GM12874 (cell line): ENCODE measurements at regions not wholly inside any gene's neighbourhood (a gene's known extent, or its start where the extent isn't known, plus 50 kb on each side); places are given as distances from the start of the nearest gene placed in this dataset.

Source experiments
- CTCF ChIP-seq: IDR thresholded peaks from 2 replicates; pipeline ENCODE4 v1.5.1; 2011; ENCODE audit warnings: low read depth, mild to moderate bottlenecking, control low read depth, low read length, moderate library complexity; ENCODE audit not compliant: insufficient read depth

- TF ChIP-seq CTCF: no peak
Measured at GRCh38 chr2:152822676-152823075, 104.3 kb downstream of the ARL6IP6 start.

- TF ChIP-seq CTCF: no peak
Measured at GRCh38 chr2:152820048-152820447, 101.6 kb downstream of the ARL6IP6 start.

DNA sequence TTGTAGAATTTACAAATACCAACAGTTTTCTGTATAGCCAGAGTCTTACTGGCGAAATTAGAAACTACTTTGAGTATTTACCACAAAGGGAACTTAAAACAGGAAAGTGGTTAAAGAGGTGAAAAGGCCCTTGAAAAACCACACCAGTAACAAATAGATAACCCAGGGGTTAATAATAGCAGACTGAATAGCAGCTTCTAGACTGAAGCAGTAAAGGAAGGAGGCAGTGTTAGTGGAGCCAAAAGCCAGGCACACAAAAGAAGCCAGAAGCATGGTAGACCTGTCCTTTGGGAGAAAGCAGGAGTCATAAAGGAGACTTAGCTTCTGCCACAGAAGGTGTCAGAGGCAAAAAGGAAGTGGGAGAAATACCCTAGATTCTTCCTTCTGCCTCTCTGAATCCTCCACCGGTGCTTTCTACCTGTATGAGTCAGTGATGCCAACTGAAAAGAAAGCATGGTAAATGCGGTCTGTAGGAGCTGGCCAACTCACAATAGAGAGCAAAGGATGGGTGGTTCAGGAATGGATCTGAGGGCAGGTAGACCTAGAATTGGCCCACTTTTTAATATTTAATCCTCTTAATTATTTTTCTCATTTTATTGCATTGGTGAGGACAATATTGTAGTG, 97.3 kb downstream of the ARL6IP6 start:
- TF ChIP-seq CTCF: no peak

DNA sequence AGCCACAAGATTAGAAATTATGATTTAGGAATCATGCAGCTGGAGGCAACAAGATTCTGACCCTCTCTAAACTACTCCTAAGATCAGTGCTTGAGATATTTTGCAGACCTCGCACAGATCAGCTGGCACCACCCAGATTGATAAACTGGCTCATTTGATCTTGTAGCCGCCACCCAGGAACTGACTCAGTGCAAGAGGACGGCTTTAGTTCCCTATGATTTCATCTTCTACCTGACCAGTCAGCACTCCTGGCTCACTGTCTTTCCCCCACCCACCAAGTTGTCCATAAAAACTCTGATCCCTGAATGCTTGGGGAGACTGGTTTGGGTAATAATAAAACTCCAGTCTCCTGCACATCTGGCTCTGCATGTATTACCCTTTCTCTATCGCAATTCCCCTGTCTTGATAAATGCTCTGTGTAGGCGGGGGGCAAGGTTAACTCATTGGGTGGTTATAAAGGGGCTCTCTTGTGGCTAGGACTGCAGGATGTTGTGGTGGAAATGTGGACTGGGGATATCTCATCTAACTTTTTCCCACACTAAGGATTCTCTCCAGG, 96.1 kb downstream of the ARL6IP6 start:
- TF ChIP-seq CTCF: no peak

- no peak for TF ChIP-seq CTCF
Measured at GRCh38 chr2:152813351-152813750, 94.9 kb downstream of the ARL6IP6 start.
